Activated CD8-positive, alpha-beta memory T cell treated with anti-CD3 and anti-CD28 coated beads for 4 hours (primary cell): ENCODE measurements at regions not wholly inside any gene's neighbourhood (a gene's known extent, or its start where the extent isn't known, plus 50 kb on each side); places are given as distances from the start of the nearest gene placed in this dataset.
"Not testable (repeated sequence)": the region's sequence is repeated elsewhere in the genome, so short reads cannot be mapped to it uniquely, and the experiment has no call there.

Experiments used
- DNase-seq, 2 donors: peaks; one replicate each; pipeline ENCODE4 v3.0.0-alpha.2; 2020; ENCODE audit warnings: low read depth in 2 of 2

- no peak for DNase-seq
Measured at GRCh38 chr7:93048136-93048930, 69.4 kb downstream of the SAMD9 start.

GRCh38 chr7:93047514-93048099 is 70.2 kb downstream of the SAMD9 start:
- no peak for DNase-seq

- DNase-seq, result no peak
Measured at GRCh38 chr7:93046641-93047040, 71.1 kb downstream of the SAMD9 start.

- DNase-seq, result no peak
Measured at GRCh38 chr7:93044147-93044810, 73.5 kb downstream of the SAMD9 start.

GRCh38 chr7:93043385-93043985 is 74.3 kb downstream of the SAMD9 start:
- DNase-seq, result no peak

- no peak for DNase-seq
Measured at GRCh38 chr7:93040355-93040754, 77.4 kb downstream of the SAMD9 start.

- no peak for DNase-seq
Measured at GRCh38 chr7:93039786-93040185, 78.0 kb downstream of the SAMD9 start.

- DNase-seq, result no peak
Measured at GRCh38 chr7:93039282-93039681, 78.5 kb downstream of the SAMD9 start.

GRCh38 chr7:93036807-93037206 is 81.0 kb downstream of the SAMD9 start:
- no peak for DNase-seq

- DNase-seq, result no peak
Measured at GRCh38 chr7:93036149-93036640, 81.6 kb downstream of the SAMD9 start.

- no peak for DNase-seq
Measured at GRCh38 chr7:93031795-93032194, 86.0 kb downstream of the SAMD9 start.

GRCh38 chr7:93030605-93031225 is 87.1 kb downstream of the SAMD9 start:
- DNase-seq, result no peak

- DNase-seq, result no peak
Measured at GRCh38 chr7:93029056-93029455, 88.7 kb downstream of the SAMD9 start.

GRCh38 chr7:93028610-93029009 is 89.2 kb downstream of the SAMD9 start:
- no peak for DNase-seq

- DNase-seq, result no peak
Measured at GRCh38 chr7:93027044-93027443, 90.7 kb downstream of the SAMD9 start.

GRCh38 chr7:93026425-93026824 is 91.4 kb downstream of the SAMD9 start:
- no peak for DNase-seq

GRCh38 chr7:93025389-93025788 is 92.4 kb downstream of the SAMD9 start:
- no peak for DNase-seq

- not testable (repeated sequence) for DNase-seq
Measured at GRCh38 chr7:93022931-93023478, 94.8 kb downstream of the SAMD9 start.

GRCh38 chr7:93021748-93022147 is 96.0 kb downstream of the SAMD9 start:
- DNase-seq, result no peak

GRCh38 chr7:93018716-93019115 is 99.1 kb downstream of the SAMD9 start:
- DNase-seq, result no peak

- DNase-seq, result no peak
Measured at GRCh38 chr7:93016681-93017381, 100.9 kb downstream of the SAMD9 start.
